ENCODE measurements at regions not wholly inside any gene's neighbourhood (a gene's known extent, or its start where the extent isn't known, plus 50 kb on each side); places are given as distances from the start of the nearest gene placed in this dataset.

- TF ChIP-seq AFF4 (CRISPR knock-in tag; IDR thresholded peaks at IDR 0.05) (no peak), KHSRP (IDR thresholded peaks at IDR 0.05) (no peak), ZNF57 (CRISPR knock-in tag; IDR thresholded peaks at IDR 0.05) (no peak), SMAD2 (IDR thresholded peaks at IDR 0.05; ENCODE audit: low read depth, low read length) (no peak), NR2F6 (CRISPR knock-in tag; IDR thresholded peaks at IDR 0.05) (no peak), ZNF830 (CRISPR knock-in tag; IDR thresholded peaks at IDR 0.05) (no peak), SIN3B (IDR thresholded peaks at IDR 0.05; ENCODE audit: low read depth) (no peak), MCM3 (IDR thresholded peaks at IDR 0.05) (no peak), MTA3 (IDR thresholded peaks at IDR 0.05; ENCODE audit: borderline replicate concordance) (no peak), PREB (CRISPR knock-in tag; IDR thresholded peaks at IDR 0.05) (no peak)
These were observed 819.2 kb downstream of the CCSER2 start (continued) for GRCh38 chr10:85147346-85148250.

Measured in K562 (cell line).